ENCODE measurements at regions not wholly inside any gene's neighbourhood (a gene's known extent, or its start where the extent isn't known, plus 50 kb on each side); places are given as distances from the start of the nearest gene placed in this dataset.

DNA sequence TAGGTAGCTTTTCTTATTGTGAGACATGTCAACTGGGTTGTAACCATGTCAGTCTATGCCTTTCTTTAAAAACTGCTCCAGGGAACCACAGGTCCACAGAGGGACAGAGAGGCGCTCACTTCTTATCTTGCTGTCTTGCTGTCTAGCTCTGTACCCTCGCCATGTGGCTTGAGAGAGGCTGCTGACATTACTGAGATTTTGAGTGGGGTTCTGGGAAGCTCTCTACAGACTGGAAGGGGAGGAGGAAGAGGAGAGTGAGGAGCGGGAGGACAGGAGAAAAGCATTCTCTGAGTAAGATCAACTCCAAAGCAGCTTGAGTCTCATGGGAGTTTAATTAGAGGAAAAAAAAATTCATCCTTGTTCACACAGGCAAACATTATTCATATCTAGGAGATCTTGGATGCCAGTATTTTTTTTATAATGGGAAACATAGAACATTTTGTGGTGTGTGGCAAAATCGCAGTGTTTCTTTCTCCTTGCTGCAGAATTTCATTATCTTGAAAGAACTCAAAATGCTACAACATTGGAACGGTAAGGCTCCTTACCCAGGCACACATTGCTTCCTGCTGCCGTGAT is 1037.0 kb upstream of the NR2F2 start:
- H3K36me3 ChIP-seq (replicated peaks in 1 of 2; ENCODE audit: control insufficient read depth in 1 of 2, insufficient read depth in 2 of 2, low read length in 2 of 2) = no peaks in the 10 kb centered on the region
- H3K27me3 ChIP-seq (ENCODE audit: control insufficient read depth in 1 of 2, insufficient read depth in 2 of 2, low read length in 2 of 2) = no peaks in the 10 kb centered on the region; a peak in 1 of 5 replicates
- no TSS peak for BruUV-seq (replicated peaks)
- in situ Hi-C loops (cut with HindIII; ENCODE audit: extremely low pct_ligation_motif_present, low pct_unique_long_range_greater_than_20kb) (loop anchor here (5.0 kb wide), 1 partner anchor 621 kb away; no protein-coding TSS in a partner anchor), intact Hi-C loops (cut with micrococcal nuclease; ENCODE audit: unreplicated experiment) (loop anchor here (5.0 kb wide), 1 partner anchor 266 kb away; no protein-coding TSS in a partner anchor)
- no peak overlapping the region for H3K27ac ChIP-seq (ENCODE audit: extremely low read length, insufficient read depth, low read length)
- H3K9me3 ChIP-seq (ENCODE audit: low read length) = no peaks in the 10 kb centered on the region
- WGBS (ENCODE audit: low lambda C conversion rate) = 3% methylated on average over 6 of the region's 6 CpGs
- DNase-seq (ENCODE audit: low spot score) = no peak
- CTCF ChIA-PET (ENCODE audit: low intra/inter-chr PET ratio, low total read pairs) = no interaction called here
- H3K79me2 ChIP-seq (ENCODE audit: insufficient read depth, low read length) = no peaks in the 10 kb centered on the region
- H3K4me2 ChIP-seq (ENCODE audit: low read depth, low read length) = no peak overlapping the region
- H4K20me1 ChIP-seq (ENCODE audit: insufficient read depth, low read length) = no peaks in the 10 kb centered on the region
- POLR2A ChIA-PET = no interaction called here
- TF ChIP-seq CREB1 (IDR thresholded peaks at IDR 0.05) (no peak), CREB1 (CRISPR knock-in tag; IDR thresholded peaks at IDR 0.05) (no peak), ATF7 (IDR thresholded peaks at IDR 0.05) (no peak), ATF7 (CRISPR knock-in tag; IDR thresholded peaks at IDR 0.05) (no peak), RFX3 (CRISPR knock-in tag; IDR thresholded peaks at IDR 0.05) (no peak), CEBPZ (IDR thresholded peaks at IDR 0.05; ENCODE audit: low read length) (no peak), HHEX (CRISPR knock-in tag; IDR thresholded peaks at IDR 0.05) (no peak), CENPX (CRISPR knock-in tag; IDR thresholded peaks at IDR 0.05) (no peak)
- no peak overlapping the region for H3K9ac ChIP-seq (ENCODE audit: insufficient read depth, low read depth, low read length)
- no peak overlapping the region for H2AFZ ChIP-seq (ENCODE audit: low read length)
- H3K4me1 ChIP-seq (ENCODE audit: insufficient read depth, low read length) = no peaks in the 10 kb centered on the region
- no peak for FAIRE-seq
- ATAC-seq = no peak
- no peak overlapping the region for H3K4me3 ChIP-seq (replicated peaks in 1 of 3; ENCODE audit: insufficient read depth in 1 of 3, low read depth in 2 of 3, low read length in 3 of 3)
